ENCODE measurements at regions not wholly inside any gene's neighbourhood (a gene's known extent, or its start where the extent isn't known, plus 50 kb on each side); places are given as distances from the start of the nearest gene placed in this dataset.

DNA sequence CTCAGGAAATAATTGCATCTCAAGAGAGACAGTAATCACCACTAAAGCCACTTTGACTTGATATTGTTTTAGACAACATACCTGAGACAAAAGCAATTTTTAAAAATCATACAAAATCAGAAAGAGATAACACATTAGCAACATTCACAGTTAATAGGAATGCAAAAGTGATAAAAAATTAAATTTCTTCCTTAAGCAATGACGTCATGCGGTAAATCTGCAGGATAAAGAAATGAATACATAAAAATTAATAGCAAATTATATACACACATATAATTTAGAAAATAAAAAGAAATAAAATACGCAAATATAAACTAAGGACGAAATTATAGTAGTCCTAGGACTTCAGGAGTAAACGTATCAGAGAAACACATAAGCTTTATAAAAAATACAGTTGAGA is 866.5 kb upstream of the PRKX start:
- no peak for TF ChIP-seq ZNF114 (CRISPR knock-in tag; IDR thresholded peaks at IDR 0.05)
- no peak for TF ChIP-seq JUNB (IDR thresholded peaks at IDR 0.05; ENCODE audit: unreplicated experiment)
- TF ChIP-seq EZH2phosphoT487 (IDR thresholded peaks at IDR 0.05; ENCODE audit: unreplicated experiment): no peak
- TF ChIP-seq, protein P1, sequence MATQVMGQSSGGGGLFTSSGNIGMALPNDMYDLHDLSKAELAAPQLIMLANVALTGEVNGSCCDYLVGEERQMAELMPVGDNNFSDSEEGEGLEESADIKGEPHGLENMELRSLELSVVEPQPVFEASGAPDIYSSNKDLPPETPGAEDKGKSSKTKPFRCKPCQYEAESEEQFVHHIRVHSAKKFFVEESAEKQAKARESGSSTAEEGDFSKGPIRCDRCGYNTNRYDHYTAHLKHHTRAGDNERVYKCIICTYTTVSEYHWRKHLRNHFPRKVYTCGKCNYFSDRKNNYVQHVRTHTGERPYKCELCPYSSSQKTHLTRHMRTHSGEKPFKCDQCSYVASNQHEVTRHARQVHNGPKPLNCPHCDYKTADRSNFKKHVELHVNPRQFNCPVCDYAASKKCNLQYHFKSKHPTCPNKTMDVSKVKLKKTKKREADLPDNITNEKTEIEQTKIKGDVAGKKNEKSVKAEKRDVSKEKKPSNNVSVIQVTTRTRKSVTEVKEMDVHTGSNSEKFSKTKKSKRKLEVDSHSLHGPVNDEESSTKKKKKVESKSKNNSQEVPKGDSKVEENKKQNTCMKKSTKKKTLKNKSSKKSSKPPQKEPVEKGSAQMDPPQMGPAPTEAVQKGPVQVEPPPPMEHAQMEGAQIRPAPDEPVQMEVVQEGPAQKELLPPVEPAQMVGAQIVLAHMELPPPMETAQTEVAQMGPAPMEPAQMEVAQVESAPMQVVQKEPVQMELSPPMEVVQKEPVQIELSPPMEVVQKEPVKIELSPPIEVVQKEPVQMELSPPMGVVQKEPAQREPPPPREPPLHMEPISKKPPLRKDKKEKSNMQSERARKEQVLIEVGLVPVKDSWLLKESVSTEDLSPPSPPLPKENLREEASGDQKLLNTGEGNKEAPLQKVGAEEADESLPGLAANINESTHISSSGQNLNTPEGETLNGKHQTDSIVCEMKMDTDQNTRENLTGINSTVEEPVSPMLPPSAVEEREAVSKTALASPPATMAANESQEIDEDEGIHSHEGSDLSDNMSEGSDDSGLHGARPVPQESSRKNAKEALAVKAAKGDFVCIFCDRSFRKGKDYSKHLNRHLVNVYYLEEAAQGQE (IDR thresholded peaks at IDR 0.05; ENCODE audit: unreplicated experiment): no peak
- no peak for TF ChIP-seq STAT1 (IDR thresholded peaks at IDR 0.05; ENCODE audit: unreplicated experiment)
- no peak for TF ChIP-seq ZNF331 (CRISPR knock-in tag; IDR thresholded peaks at IDR 0.05; ENCODE audit: low read depth)
- TF ChIP-seq NANOG (IDR thresholded peaks at IDR 0.05; ENCODE audit: borderline replicate concordance): no peak
- TF ChIP-seq, protein P2, sequence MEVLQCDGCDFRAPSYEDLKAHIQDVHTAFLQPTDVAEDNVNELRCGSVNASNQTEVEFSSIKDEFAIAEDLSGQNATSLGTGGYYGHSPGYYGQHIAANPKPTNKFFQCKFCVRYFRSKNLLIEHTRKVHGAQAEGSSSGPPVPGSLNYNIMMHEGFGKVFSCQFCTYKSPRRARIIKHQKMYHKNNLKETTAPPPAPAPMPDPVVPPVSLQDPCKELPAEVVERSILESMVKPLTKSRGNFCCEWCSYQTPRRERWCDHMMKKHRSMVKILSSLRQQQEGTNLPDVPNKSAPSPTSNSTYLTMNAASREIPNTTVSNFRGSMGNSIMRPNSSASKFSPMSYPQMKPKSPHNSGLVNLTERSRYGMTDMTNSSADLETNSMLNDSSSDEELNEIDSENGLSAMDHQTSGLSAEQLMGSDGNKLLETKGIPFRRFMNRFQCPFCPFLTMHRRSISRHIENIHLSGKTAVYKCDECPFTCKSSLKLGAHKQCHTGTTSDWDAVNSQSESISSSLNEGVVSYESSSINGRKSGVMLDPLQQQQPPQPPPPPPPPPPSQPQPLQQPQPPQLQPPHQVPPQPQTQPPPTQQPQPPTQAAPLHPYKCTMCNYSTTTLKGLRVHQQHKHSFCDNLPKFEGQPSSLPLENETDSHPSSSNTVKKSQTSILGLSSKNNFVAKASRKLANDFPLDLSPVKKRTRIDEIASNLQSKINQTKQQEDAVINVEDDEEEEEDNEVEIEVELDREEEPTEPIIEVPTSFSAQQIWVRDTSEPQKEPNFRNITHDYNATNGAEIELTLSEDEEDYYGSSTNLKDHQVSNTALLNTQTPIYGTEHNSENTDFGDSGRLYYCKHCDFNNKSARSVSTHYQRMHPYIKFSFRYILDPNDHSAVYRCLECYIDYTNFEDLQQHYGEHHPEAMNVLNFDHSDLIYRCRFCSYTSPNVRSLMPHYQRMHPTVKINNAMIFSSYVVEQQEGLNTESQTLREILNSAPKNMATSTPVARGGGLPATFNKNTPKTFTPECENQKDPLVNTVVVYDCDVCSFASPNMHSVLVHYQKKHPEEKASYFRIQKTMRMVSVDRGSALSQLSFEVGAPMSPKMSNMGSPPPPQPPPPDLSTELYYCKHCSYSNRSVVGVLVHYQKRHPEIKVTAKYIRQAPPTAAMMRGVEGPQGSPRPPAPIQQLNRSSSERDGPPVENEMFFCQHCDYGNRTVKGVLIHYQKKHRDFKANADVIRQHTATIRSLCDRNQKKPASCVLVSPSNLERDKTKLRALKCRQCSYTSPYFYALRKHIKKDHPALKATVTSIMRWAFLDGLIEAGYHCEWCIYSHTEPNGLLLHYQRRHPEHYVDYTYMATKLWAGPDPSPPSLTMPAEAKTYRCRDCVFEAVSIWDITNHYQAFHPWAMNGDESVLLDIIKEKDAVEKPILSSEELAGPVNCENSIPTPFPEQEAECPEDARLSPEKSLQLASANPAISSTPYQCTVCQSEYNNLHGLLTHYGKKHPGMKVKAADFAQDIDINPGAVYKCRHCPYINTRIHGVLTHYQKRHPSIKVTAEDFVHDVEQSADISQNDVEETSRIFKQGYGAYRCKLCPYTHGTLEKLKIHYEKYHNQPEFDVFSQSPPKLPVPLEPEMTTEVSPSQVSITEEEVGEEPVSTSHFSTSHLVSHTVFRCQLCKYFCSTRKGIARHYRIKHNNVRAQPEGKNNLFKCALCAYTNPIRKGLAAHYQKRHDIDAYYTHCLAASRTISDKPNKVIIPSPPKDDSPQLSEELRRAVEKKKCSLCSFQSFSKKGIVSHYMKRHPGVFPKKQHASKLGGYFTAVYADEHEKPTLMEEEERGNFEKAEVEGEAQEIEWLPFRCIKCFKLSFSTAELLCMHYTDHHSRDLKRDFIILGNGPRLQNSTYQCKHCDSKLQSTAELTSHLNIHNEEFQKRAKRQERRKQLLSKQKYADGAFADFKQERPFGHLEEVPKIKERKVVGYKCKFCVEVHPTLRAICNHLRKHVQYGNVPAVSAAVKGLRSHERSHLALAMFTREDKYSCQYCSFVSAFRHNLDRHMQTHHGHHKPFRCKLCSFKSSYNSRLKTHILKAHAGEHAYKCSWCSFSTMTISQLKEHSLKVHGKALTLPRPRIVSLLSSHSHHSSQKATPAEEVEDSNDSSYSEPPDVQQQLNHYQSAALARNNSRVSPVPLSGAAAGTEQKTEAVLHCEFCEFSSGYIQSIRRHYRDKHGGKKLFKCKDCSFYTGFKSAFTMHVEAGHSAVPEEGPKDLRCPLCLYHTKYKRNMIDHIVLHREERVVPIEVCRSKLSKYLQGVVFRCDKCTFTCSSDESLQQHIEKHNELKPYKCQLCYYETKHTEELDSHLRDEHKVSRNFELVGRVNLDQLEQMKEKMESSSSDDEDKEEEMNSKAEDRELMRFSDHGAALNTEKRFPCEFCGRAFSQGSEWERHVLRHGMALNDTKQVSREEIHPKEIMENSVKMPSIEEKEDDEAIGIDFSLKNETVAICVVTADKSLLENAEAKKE (CRISPR knock-in tag; IDR thresholded peaks at IDR 0.05): no peak
- no peak for TF ChIP-seq CREB1 (CRISPR knock-in tag; IDR thresholded peaks at IDR 0.05; ENCODE audit: low read depth)
- no peak for TF ChIP-seq EZH2 (IDR thresholded peaks at IDR 0.05; ENCODE audit: low read depth, unreplicated experiment)
- TF ChIP-seq, protein P3, sequence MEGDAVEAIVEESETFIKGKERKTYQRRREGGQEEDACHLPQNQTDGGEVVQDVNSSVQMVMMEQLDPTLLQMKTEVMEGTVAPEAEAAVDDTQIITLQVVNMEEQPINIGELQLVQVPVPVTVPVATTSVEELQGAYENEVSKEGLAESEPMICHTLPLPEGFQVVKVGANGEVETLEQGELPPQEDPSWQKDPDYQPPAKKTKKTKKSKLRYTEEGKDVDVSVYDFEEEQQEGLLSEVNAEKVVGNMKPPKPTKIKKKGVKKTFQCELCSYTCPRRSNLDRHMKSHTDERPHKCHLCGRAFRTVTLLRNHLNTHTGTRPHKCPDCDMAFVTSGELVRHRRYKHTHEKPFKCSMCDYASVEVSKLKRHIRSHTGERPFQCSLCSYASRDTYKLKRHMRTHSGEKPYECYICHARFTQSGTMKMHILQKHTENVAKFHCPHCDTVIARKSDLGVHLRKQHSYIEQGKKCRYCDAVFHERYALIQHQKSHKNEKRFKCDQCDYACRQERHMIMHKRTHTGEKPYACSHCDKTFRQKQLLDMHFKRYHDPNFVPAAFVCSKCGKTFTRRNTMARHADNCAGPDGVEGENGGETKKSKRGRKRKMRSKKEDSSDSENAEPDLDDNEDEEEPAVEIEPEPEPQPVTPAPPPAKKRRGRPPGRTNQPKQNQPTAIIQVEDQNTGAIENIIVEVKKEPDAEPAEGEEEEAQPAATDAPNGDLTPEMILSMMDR (conservative IDR thresholded peaks at IDR 0.05; ENCODE audit: low read depth in 2 of 2): no peak
- TF ChIP-seq, protein P4, sequence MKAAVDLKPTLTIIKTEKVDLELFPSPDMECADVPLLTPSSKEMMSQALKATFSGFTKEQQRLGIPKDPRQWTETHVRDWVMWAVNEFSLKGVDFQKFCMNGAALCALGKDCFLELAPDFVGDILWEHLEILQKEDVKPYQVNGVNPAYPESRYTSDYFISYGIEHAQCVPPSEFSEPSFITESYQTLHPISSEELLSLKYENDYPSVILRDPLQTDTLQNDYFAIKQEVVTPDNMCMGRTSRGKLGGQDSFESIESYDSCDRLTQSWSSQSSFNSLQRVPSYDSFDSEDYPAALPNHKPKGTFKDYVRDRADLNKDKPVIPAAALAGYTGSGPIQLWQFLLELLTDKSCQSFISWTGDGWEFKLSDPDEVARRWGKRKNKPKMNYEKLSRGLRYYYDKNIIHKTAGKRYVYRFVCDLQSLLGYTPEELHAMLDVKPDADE (IDR thresholded peaks at IDR 0.05): no peak
- Mint-ChIP-seq H3K9me3 (no peaks in the 10 kb centered on the region), H3K36me3 (ENCODE audit: low read depth) (no peaks in the 10 kb centered on the region), H3K4me3 (no peak overlapping the region), H3K27me3 (ENCODE audit: insufficient read depth, low read depth, poor library complexity) (peaks cover 4% of the 10 kb centered on the region), H3K4me1 (no peaks in the 10 kb centered on the region), H3K27ac (no peak overlapping the region)
- Histone ChIP-seq H3K4me3 (no peak overlapping the region), H3K4me1 (ENCODE audit: insufficient read depth) (no peaks in the 10 kb centered on the region), H3K79me2 (replicated peaks; ENCODE audit: insufficient read depth) (no peaks in the 10 kb centered on the region), H3K9me2 (ENCODE audit: insufficient read depth) (no peaks in the 10 kb centered on the region), H3K4me2 (no peak overlapping the region), H3K27me3 (ENCODE audit: insufficient read depth) (no peaks in the 10 kb centered on the region), H3K27ac (ENCODE audit: low read depth) (no peak overlapping the region), H4K20me1 (replicated peaks; ENCODE audit: insufficient read depth) (no peaks in the 10 kb centered on the region), H3F3A (replicated peaks; ENCODE audit: low read depth) (no peaks in the 10 kb centered on the region), H3K36me3 (ENCODE audit: insufficient read depth) (no peaks in the 10 kb centered on the region), H2AFZ (no peak overlapping the region)
- DNase-seq (ENCODE audit: low spot score) (no peak), ATAC-seq (no peak)
